BLaER1 treated with 17β-estradiol and CSF1 and Interleukin-3, amounts not matched to agents 10 nM and 100 nM (cell line): ENCODE measurements at regions not wholly inside any gene's neighbourhood (a gene's known extent, or its start where the extent isn't known, plus 50 kb on each side); places are given as distances from the start of the nearest gene placed in this dataset.
A peak's percentile ranks its signal among the peaks of the same experiment; 100 is the strongest.

ENCODE experiments used
- H3K27ac ChIP-seq, 11 experiments: shearing (Covaris generic); formaldehyde crosslinking; 2 replicates each; pipeline ENCODE4 v1.8.1; 2022
- H3K27me3 ChIP-seq, 11 experiments: shearing (Covaris generic); formaldehyde crosslinking; 2 replicates each; pipeline ENCODE4 v1.8.1; 2022
- H3K36me3 ChIP-seq, 11 experiments: shearing (Covaris generic); formaldehyde crosslinking; 2 replicates each; pipeline ENCODE4 v1.8.1; 2022
- H3K4me1 ChIP-seq, 10 experiments: shearing (Covaris generic); formaldehyde crosslinking; 2 replicates each; pipeline ENCODE4 v1.8.1; 2022
- H3K4me2 ChIP-seq, 11 experiments: shearing (Covaris generic); formaldehyde crosslinking; 2 replicates each; pipeline ENCODE4 v1.8.1; 2022
- H3K4me3 ChIP-seq, 10 experiments: shearing (Covaris generic); formaldehyde crosslinking; 2 replicates each; pipeline ENCODE4 v1.8.1; 2022
- H3K9ac ChIP-seq, 11 experiments: shearing (Covaris generic); formaldehyde crosslinking; 2 replicates each; pipeline ENCODE4 v1.8.1; 2022
- H3K9me3 ChIP-seq, 11 experiments: shearing (Covaris generic); formaldehyde crosslinking; replicated peaks in 1 of 11; 2 replicates each; pipeline ENCODE4 v1.8.1; 2022
- H4K20me1 ChIP-seq, 11 experiments: shearing (Covaris generic); formaldehyde crosslinking; 2 replicates each; pipeline ENCODE4 v1.8.1; 2022
- Cebpa-rat ChIP-seq, 11 experiments: shearing (Covaris generic); IDR thresholded peaks; 2 replicates each; pipeline ENCODE4 v1.8.1; 2022

DNA sequence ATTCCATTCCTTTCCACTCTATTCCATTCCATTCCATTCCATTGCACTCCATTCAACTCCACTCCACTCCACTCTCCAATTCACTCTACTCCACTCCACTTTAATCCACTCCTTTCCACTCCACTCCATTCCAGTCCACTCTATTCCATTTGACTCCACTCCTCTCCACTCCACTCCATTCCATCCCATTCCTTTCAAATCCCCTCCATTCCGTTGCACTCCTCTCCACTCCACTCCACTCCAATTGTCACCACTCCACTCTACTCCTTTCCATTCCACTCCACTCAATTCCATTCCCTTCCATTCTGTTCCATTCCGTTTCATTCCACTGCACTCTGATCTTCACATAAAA is 2563.7 kb upstream of the TPTE start:
- no peaks in the 10 kb centered on the region for H3K27me3 ChIP-seq
- no peak for TF ChIP-seq Cebpa-rat (IDR thresholded peaks at IDR 0.05)
- H3K9me3 ChIP-seq = peaks cover 28 to 38% (median 37%) of the 10 kb centered on the region in 11 experiments
- H4K20me1 ChIP-seq = no peaks in the 10 kb centered on the region
- H3K4me1 ChIP-seq = no peaks in the 10 kb centered on the region
- no peak overlapping the region for H3K27ac ChIP-seq
- H3K36me3 ChIP-seq = no peaks in the 10 kb centered on the region
- no peak overlapping the region for H3K4me2 ChIP-seq
- no peak overlapping the region for H3K9ac ChIP-seq
- peak overlapping the region in 2 of 10 experiments; percentile 0 to 20; a peak in 2 of 20 replicates for H3K4me3 ChIP-seq
